Duodenal mucosa (tissue), 2 donors: ENCODE measurements at regions not wholly inside any gene's neighbourhood (a gene's known extent, or its start where the extent isn't known, plus 50 kb on each side); places are given as distances from the start of the nearest gene placed in this dataset.
"Not testable (repeated sequence)": the region's sequence is repeated elsewhere in the genome, so short reads cannot be mapped to it uniquely, and the experiment has no call there.

Experiments
- H3K27ac ChIP-seq: one replicate; pipeline ENCODE4 v1.7.0; 2013; ENCODE audit warnings: low read depth, low read length
- H3K27me3 ChIP-seq, 2 donors: one replicate each; pipeline ENCODE4 v1.7.0; 2013; ENCODE audit warnings: low read length in 2 of 2, control low read depth in 1 of 2; ENCODE audit not compliant: insufficient read depth in 2 of 2, control insufficient read depth in 1 of 2
- H3K36me3 ChIP-seq, 2 donors: one replicate each; pipeline ENCODE4 v1.7.0; 2013; ENCODE audit warnings: low read length in 2 of 2, control low read depth in 1 of 2; ENCODE audit not compliant: insufficient read depth in 2 of 2, control insufficient read depth in 1 of 2
- H3K4me1 ChIP-seq, 2 donors: one replicate each; pipeline ENCODE4 v1.7.0; 2013; ENCODE audit warnings: low read length in 2 of 2, control low read depth in 1 of 2; ENCODE audit not compliant: insufficient read depth in 2 of 2, control insufficient read depth in 1 of 2
- H3K4me3 ChIP-seq, 2 donors: one replicate each; pipeline ENCODE4 v1.7.0; 2013; ENCODE audit warnings: low read length in 2 of 2, low read depth in 1 of 2
- H3K9ac ChIP-seq, 2 donors: one replicate each; pipeline ENCODE4 v1.7.0; 2013; ENCODE audit warnings: low read length in 2 of 2, low read depth in 1 of 2
- H3K9me3 ChIP-seq, 2 donors: one replicate each; pipeline ENCODE4 v1.7.0; 2013; ENCODE audit warnings: low read length in 2 of 2, control low read depth in 1 of 2; ENCODE audit not compliant: control insufficient read depth in 1 of 2

- Histone ChIP-seq H3K9me3 (no peaks in the 10 kb centered on the region), H3K36me3 (no peaks in the 10 kb centered on the region), H3K4me1 (no peaks in the 10 kb centered on the region), H3K4me3 (no peak overlapping the region), H3K9ac (no peak overlapping the region), H3K27me3 (no peaks in the 10 kb centered on the region), H3K27ac (no peak overlapping the region)
These were observed 415.8 kb upstream of the PIK3R1 start for GRCh38 chr5:67799732-67800234.

- H3K27ac ChIP-seq, H3K9ac ChIP-seq, H3K36me3 ChIP-seq: not testable (repeated sequence)
These were observed 417.1 kb upstream of the PIK3R1 start for GRCh38 chr5:67798470-67798869.

DNA sequence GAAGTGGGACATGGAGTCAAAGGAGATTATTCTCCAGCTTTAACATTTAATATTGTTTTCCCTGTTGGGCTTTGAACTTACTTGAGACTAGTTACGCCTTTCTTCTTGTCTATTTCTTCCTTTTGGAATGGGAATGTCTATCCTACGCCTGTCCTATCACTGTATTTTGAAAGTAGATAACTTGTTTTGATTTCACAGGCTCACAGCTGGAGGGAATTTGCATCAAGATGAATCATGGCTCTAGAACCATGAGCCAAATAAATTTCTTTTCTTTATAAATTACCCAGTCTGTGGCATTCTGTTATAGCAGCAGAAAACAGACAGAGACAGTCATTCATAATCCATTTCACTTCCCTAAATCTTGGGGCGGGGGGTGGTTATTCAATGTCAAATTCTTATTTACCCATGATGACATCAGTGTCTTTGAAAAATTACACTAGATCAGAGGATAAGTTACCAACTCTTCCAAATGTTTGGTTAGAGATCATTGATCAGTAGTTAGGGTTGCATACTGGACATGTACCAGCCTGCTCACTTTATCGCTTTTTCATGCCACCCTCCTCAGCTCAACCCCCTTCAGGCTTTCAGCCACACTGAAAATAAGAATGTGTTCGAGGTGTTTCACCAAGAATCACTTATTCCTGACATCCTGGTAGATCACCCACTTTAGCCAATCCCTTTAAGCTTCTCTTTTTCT lies 419.6 kb upstream of the PIK3R1 start:
- Histone ChIP-seq H3K27ac (no peak overlapping the region), H3K27me3 (no peaks in the 10 kb centered on the region), H3K9me3 (no peaks in the 10 kb centered on the region)

More at GRCh38 chr5:67798470-67798869, 417.1 kb upstream of the PIK3R1 start:
- H3K9me3 ChIP-seq, H3K27me3 ChIP-seq, H3K4me3 ChIP-seq, H3K4me1 ChIP-seq: not testable (repeated sequence)

GRCh38 chr5:67793966-67794365 lies 421.6 kb upstream of the PIK3R1 start:
- H3K9ac ChIP-seq: no peak overlapping the region
- no peaks in the 10 kb centered on the region for H3K27me3 ChIP-seq
- H3K9me3 ChIP-seq: no peaks in the 10 kb centered on the region
- no peaks in the 10 kb centered on the region for H3K4me1 ChIP-seq
- no peak overlapping the region for H3K27ac ChIP-seq
- H3K4me3 ChIP-seq: no peak overlapping the region
- no peaks in the 10 kb centered on the region for H3K36me3 ChIP-seq

More for the DNA sequence above, 419.6 kb upstream of the PIK3R1 start:
- Histone ChIP-seq H3K4me3 (no peak overlapping the region), H3K4me1 (no peaks in the 10 kb centered on the region), H3K9ac (no peak overlapping the region), H3K36me3 (no peaks in the 10 kb centered on the region)

GRCh38 chr5:67793418-67793817 lies 422.1 kb upstream of the PIK3R1 start:
- Histone ChIP-seq H3K9me3 (no peaks in the 10 kb centered on the region), H3K27ac (no peak overlapping the region)

DNA sequence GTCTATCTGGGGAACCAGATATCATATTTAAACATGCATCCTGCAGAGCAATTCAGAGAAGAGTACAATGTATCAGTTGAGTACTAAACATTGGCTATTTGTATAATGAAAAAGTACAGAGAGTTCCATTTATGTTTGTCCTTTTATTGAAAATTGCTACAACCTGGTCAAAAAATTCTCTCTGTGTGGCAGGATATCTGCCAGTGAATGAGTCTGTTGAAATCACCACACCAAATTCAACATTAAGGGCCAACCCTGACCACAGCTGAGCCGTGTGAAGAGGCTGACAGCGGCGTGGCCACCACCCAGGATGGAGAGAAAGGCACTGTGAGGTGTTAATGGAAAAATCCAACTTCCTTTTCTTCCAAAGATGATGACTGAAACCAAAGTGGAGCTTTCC lies 422.7 kb upstream of the PIK3R1 start:
- no peaks in the 10 kb centered on the region for H3K27me3 ChIP-seq
- H3K9me3 ChIP-seq: no peaks in the 10 kb centered on the region
- no peaks in the 10 kb centered on the region for H3K36me3 ChIP-seq
- no peak overlapping the region for H3K27ac ChIP-seq
- no peaks in the 10 kb centered on the region for H3K4me1 ChIP-seq
- H3K4me3 ChIP-seq: no peak overlapping the region
- no peak overlapping the region for H3K9ac ChIP-seq

More at GRCh38 chr5:67793418-67793817, 422.1 kb upstream of the PIK3R1 start:
- Histone ChIP-seq H3K4me3 (no peak overlapping the region), H3K36me3 (no peaks in the 10 kb centered on the region), H3K27me3 (no peaks in the 10 kb centered on the region), H3K9ac (no peak overlapping the region), H3K4me1 (no peaks in the 10 kb centered on the region)

- no peaks in the 10 kb centered on the region for H3K9me3 ChIP-seq
- no peak overlapping the region for H3K27ac ChIP-seq
- H3K36me3 ChIP-seq: no peaks in the 10 kb centered on the region
- H3K4me1 ChIP-seq: no peaks in the 10 kb centered on the region
- no peak overlapping the region for H3K9ac ChIP-seq
- no peak overlapping the region for H3K4me3 ChIP-seq
- no peaks in the 10 kb centered on the region for H3K27me3 ChIP-seq
These were observed 425.2 kb upstream of the PIK3R1 start for GRCh38 chr5:67790390-67790789.

DNA sequence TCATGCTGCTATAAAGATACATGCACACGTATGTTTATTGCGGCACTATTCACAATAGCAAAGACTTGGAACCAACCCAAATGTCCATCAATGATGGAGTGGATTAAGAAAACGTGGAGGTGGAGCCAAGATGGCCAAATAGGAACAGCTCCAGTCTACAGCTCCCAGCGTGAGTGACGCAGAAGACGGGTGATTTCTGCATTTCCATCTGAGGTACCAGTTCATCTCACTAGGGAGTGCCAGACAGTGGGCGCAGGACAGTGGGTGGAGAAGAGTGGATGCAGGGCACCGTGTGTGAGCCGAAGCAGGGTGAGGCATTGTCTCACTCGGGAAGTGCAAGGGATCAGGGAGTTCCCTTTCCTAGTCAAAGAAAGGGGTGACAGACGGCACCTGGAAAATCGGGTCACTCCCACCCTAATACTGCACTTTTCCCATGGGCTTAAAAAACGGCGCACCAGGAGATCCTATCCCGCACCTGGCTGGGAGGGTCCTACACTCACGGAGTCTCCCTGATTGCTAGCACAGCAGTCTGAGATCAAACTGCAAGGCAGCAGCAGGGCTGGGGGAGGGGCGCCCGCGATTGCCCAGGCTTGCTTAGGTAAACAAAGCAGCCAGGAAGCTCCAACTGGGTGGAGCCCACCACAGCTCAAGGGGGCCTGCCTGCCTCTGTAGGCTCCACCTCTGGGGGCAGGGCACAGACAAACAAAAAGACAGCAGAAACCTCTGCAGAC lies 435.5 kb upstream of the PIK3R1 start:
- not testable (repeated sequence) for H3K4me1 ChIP-seq, H3K9ac ChIP-seq, H3K9me3 ChIP-seq, H3K27ac ChIP-seq, H3K36me3 ChIP-seq, H3K4me3 ChIP-seq, H3K27me3 ChIP-seq

GRCh38 chr5:67774786-67775185 lies 440.8 kb upstream of the PIK3R1 start:
- H3K36me3 ChIP-seq: no peaks in the 10 kb centered on the region
- no peak overlapping the region for H3K9ac ChIP-seq
- H3K4me3 ChIP-seq: no peak overlapping the region
- no peaks in the 10 kb centered on the region for H3K27me3 ChIP-seq
- no peak overlapping the region for H3K27ac ChIP-seq
- H3K9me3 ChIP-seq: no peaks in the 10 kb centered on the region
- peaks cover 17 to 36% of the 10 kb centered on the region in 2 donors for H3K4me1 ChIP-seq

DNA sequence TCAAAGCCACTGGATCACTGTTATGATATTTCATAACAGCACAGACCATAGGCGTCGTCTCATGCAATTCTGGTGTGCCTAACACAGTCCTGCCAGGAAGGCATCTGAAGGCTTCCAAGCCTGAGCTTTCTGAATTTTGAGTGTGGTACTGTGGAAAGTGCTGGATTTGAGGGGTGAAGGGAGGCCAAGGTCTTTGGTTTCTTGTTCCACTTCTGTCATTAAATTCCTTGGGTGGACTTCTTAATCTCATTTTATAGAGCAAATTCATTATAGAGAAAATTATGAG lies 441.3 kb upstream of the PIK3R1 start:
- Histone ChIP-seq H3K27me3 (no peaks in the 10 kb centered on the region), H3K4me3 (no peak overlapping the region), H3K36me3 (no peaks in the 10 kb centered on the region), H3K9ac (no peak overlapping the region), H3K9me3 (no peaks in the 10 kb centered on the region), H3K4me1 (peaks cover 17 to 36% of the 10 kb centered on the region in 2 donors), H3K27ac (no peak overlapping the region)
